ENCODE measurements at regions not wholly inside any gene's neighbourhood (a gene's known extent, or its start where the extent isn't known, plus 50 kb on each side); places are given as distances from the start of the nearest gene placed in this dataset.

GRCh38 chr13:73696713-73697112 lies 437.5 kb downstream of the KLF12 start:
- TF ChIP-seq FOXJ3 (CRISPR knock-in tag; IDR thresholded peaks at IDR 0.05; ENCODE audit: borderline replicate concordance): no peak
- TF ChIP-seq, protein P1, sequence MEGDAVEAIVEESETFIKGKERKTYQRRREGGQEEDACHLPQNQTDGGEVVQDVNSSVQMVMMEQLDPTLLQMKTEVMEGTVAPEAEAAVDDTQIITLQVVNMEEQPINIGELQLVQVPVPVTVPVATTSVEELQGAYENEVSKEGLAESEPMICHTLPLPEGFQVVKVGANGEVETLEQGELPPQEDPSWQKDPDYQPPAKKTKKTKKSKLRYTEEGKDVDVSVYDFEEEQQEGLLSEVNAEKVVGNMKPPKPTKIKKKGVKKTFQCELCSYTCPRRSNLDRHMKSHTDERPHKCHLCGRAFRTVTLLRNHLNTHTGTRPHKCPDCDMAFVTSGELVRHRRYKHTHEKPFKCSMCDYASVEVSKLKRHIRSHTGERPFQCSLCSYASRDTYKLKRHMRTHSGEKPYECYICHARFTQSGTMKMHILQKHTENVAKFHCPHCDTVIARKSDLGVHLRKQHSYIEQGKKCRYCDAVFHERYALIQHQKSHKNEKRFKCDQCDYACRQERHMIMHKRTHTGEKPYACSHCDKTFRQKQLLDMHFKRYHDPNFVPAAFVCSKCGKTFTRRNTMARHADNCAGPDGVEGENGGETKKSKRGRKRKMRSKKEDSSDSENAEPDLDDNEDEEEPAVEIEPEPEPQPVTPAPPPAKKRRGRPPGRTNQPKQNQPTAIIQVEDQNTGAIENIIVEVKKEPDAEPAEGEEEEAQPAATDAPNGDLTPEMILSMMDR (IDR thresholded peaks at IDR 0.05): no peak
- no peak for TF ChIP-seq MAX (CRISPR knock-in tag; IDR thresholded peaks at IDR 0.05)
- TF ChIP-seq FOXP1 (CRISPR knock-in tag; IDR thresholded peaks at IDR 0.05; ENCODE audit: borderline replicate concordance): no peak
- TF ChIP-seq SP1 (CRISPR knock-in tag; conservative IDR thresholded peaks at IDR 0.05): no peak
- no peak for TF ChIP-seq ELF4 (CRISPR knock-in tag; IDR thresholded peaks at IDR 0.05; ENCODE audit: low read depth)
- no peak for TF ChIP-seq ETV6 (CRISPR knock-in tag; IDR thresholded peaks at IDR 0.05)
- no peak for TF ChIP-seq CBFB (CRISPR knock-in tag; IDR thresholded peaks at IDR 0.05; ENCODE audit: low read depth)
- no peak for TF ChIP-seq RORB (CRISPR knock-in tag; IDR thresholded peaks at IDR 0.05)
- TF ChIP-seq, protein P2, sequence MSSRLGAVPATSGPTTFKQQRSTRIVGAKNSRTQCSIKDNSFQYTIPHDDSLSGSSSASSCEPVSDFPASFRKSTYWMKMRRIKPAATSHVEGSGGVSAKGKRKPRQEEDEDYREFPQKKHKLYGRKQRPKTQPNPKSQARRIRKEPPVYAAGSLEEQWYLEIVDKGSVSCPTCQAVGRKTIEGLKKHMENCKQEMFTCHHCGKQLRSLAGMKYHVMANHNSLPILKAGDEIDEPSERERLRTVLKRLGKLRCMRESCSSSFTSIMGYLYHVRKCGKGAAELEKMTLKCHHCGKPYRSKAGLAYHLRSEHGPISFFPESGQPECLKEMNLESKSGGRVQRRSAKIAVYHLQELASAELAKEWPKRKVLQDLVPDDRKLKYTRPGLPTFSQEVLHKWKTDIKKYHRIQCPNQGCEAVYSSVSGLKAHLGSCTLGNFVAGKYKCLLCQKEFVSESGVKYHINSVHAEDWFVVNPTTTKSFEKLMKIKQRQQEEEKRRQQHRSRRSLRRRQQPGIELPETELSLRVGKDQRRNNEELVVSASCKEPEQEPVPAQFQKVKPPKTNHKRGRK (CRISPR knock-in tag; IDR thresholded peaks at IDR 0.05; ENCODE audit: borderline replicate concordance): no peak
- TF ChIP-seq NFE2L1 (CRISPR knock-in tag; IDR thresholded peaks at IDR 0.05): no peak
- no peak for TF ChIP-seq ZNF532 (CRISPR knock-in tag; IDR thresholded peaks at IDR 0.05; ENCODE audit: borderline replicate concordance)

All from WTC11 (cell line).